Fibroblast of skin of back (primary cell): ENCODE measurements at regions not wholly inside any gene's neighbourhood (a gene's known extent, or its start where the extent isn't known, plus 50 kb on each side); places are given as distances from the start of the nearest gene placed in this dataset.

ENCODE experiments used
- DNase-seq: peaks from one replicate; pipeline ENCODE4 v3.0.0-alpha.2; 2013

- peak; percentile 7 for DNase-seq
Measured at GRCh38 chr3:45277636-45278035, 51.5 kb upstream of the TMEM158 start.

GRCh38 chr3:45280232-45280631 is 54.1 kb upstream of the TMEM158 start:
- DNase-seq: peak; percentile 2

GRCh38 chr3:45280971-45281370 is 54.9 kb upstream of the TMEM158 start:
- DNase-seq: no peak

GRCh38 chr3:45283471-45283870 is 57.4 kb upstream of the TMEM158 start:
- DNase-seq: no peak

- no peak for DNase-seq
Measured at GRCh38 chr3:45297331-45297730, 71.2 kb upstream of the TMEM158 start.

GRCh38 chr3:45302470-45302869 is 76.4 kb upstream of the TMEM158 start:
- DNase-seq: no peak

- DNase-seq: no peak
Measured at GRCh38 chr3:45306406-45307008, 80.4 kb upstream of the TMEM158 start.

- no peak for DNase-seq
Measured at GRCh38 chr3:45309876-45310275, 78.5 kb upstream of the LARS2 start.

- DNase-seq: no peak
Measured at GRCh38 chr3:45311327-45311726, 77.0 kb upstream of the LARS2 start.

GRCh38 chr3:45311953-45312801 is 76.2 kb upstream of the LARS2 start:
- DNase-seq: no peak

- no peak for DNase-seq
Measured at GRCh38 chr3:45312836-45313493, 75.4 kb upstream of the LARS2 start.

GRCh38 chr3:45313743-45314403 is 74.5 kb upstream of the LARS2 start:
- DNase-seq: no peak

GRCh38 chr3:45317710-45318109 is 70.7 kb upstream of the LARS2 start:
- DNase-seq: no peak

GRCh38 chr3:45318689-45319088 is 69.7 kb upstream of the LARS2 start:
- DNase-seq: no peak

GRCh38 chr3:45319231-45319995 is 69.0 kb upstream of the LARS2 start:
- no peak for DNase-seq

GRCh38 chr3:45319996-45320305 is 68.4 kb upstream of the LARS2 start:
- DNase-seq: no peak

- no peak for DNase-seq
Measured at GRCh38 chr3:45320986-45321385, 67.4 kb upstream of the LARS2 start.

GRCh38 chr3:45321607-45322391 is 66.6 kb upstream of the LARS2 start:
- peak; percentile 9 for DNase-seq

- DNase-seq: no peak
Measured at GRCh38 chr3:45322616-45323015, 65.8 kb upstream of the LARS2 start.

- no peak for DNase-seq
Measured at GRCh38 chr3:45325676-45326075, 62.7 kb upstream of the LARS2 start.

GRCh38 chr3:45329761-45330305 is 58.5 kb upstream of the LARS2 start:
- no peak for DNase-seq
